GM12878 (cell line): ENCODE measurements at regions not wholly inside any gene's neighbourhood (a gene's known extent, or its start where the extent isn't known, plus 50 kb on each side); places are given as distances from the start of the nearest gene placed in this dataset.

Experiments used
- ATAC-seq: fragments of 200-7000 bp; cut with Tn5 transposase; 3 replicates; pipeline ENCODE4 v1.9.1; 2020; ENCODE audit warnings: mild to moderate bottlenecking, moderate library complexity
- BruUV-seq: library from RNA; stranded (reverse); fragments of 400-500 nt; replicated peaks from 2 replicates; lab custom pipeline; 2021; lab: Mats Ljungman, UMichigan
- CTCF ChIA-PET: fragments of 300-600 bp; sonication (Branson Sonifier 250); formaldehyde crosslinking; extraction: SDS; loops from one replicate; lab custom pipeline; 2021; ENCODE audit warnings: inconsistent platforms; lab: Yijun Ruan, JAX
- POLR2A ChIA-PET: fragments of 350-600 bp; formaldehyde crosslinking; extraction: SDS; loops from one replicate; lab custom pipeline; 2021; ENCODE audit warnings: inconsistent platforms; lab: Charles Lee
- RAD21 ChIA-PET: fragments of 300-600 bp; sonication (Branson Sonifier 250); formaldehyde crosslinking; loops from one replicate; lab custom pipeline; 2023; ENCODE audit warnings: antibody characterized with exemption; ENCODE audit not compliant: unreplicated experiment; lab: Charles Lee
- SMC1A ChIA-PET: fragments of 300-600 bp; sonication (Branson Sonifier 250); formaldehyde crosslinking; loops from one replicate; lab custom pipeline; 2023; ENCODE audit not compliant: unreplicated experiment, uncharacterized antibody; lab: Charles Lee
- DNase-seq: peaks from one replicate; pipeline ENCODE4 v3.0.0-alpha.2; 2011; ENCODE audit warnings: low read depth, low spot score
- FAIRE-seq: peaks from 3 replicates; lab custom pipeline; 2011; peaks lifted over from hg19 to GRCh38; lab: Jason Lieb, UNC
- H2AFZ ChIP-seq: 2 replicates; pipeline ENCODE4 v1.6.0; 2011; ENCODE audit warnings: low read depth, low read length, control low read depth; ENCODE audit not compliant: control insufficient read depth
- H3K27ac ChIP-seq: 2 replicates; pipeline ENCODE4 v1.5.1; 2011; ENCODE audit warnings: control low read depth; ENCODE audit not compliant: control insufficient read depth, insufficient read depth
- H3K27me3 ChIP-seq, 2 experiments: replicated peaks in 1 of 2; 2 replicates each; pipeline versions ENCODE4 v1.6.0 to v1.6.1; 2011; ENCODE audit warnings: low read length in 1 of 2; ENCODE audit not compliant: control insufficient read depth in 2 of 2, insufficient read depth in 2 of 2
- H3K36me3 ChIP-seq, 2 experiments: 2 replicates each; pipeline ENCODE4 v1.5.1; 2011; ENCODE audit warnings: low read length in 1 of 2; ENCODE audit not compliant: control insufficient read depth in 2 of 2, insufficient read depth in 2 of 2
- H3K4me1 ChIP-seq: 2 replicates; pipeline ENCODE4 v1.6.1; 2011; ENCODE audit warnings: mild to moderate bottlenecking, low read length, moderate library complexity, mixed read lengths; ENCODE audit not compliant: control insufficient read depth, insufficient read depth
- H3K4me2 ChIP-seq: 2 replicates; pipeline ENCODE4 v1.6.0; 2011; ENCODE audit warnings: control low read depth; ENCODE audit not compliant: control insufficient read depth, insufficient read depth
- H3K4me3 ChIP-seq: fragments of 200-600 bp; sonication (generic); 2 replicates; pipeline ENCODE4 v1.5.1; 2016
- H3K79me2 ChIP-seq: 2 replicates; pipeline ENCODE4 v1.6.0; 2011; ENCODE audit warnings: low read length; ENCODE audit not compliant: control insufficient read depth, insufficient read depth
- H3K9ac ChIP-seq: 2 replicates; pipeline ENCODE4 v1.8.0; 2011; ENCODE audit warnings: low read length, control low read depth, mixed read lengths; ENCODE audit not compliant: control insufficient read depth, insufficient read depth
- H3K9me3 ChIP-seq: replicated peaks from 3 replicates; pipeline ENCODE4 v1.5.1; 2011; ENCODE audit warnings: mild to moderate bottlenecking, low read length; ENCODE audit not compliant: control insufficient read depth, insufficient read depth
- H4K20me1 ChIP-seq: 2 replicates; pipeline ENCODE4 v1.6.0; 2011; ENCODE audit not compliant: control insufficient read depth, insufficient read depth
- CBFB ChIP-seq: IDR thresholded peaks from 2 replicates; pipeline ENCODE4 v1.6.1; 2016; ENCODE audit warnings: antibody characterized with exemption, low read depth
- E4F1 ChIP-seq: fragments of 450-650 bp; IDR thresholded peaks from 2 replicates; pipeline ENCODE4 v1.6.1; 2018; ENCODE audit warnings: borderline replicate concordance, mild to moderate bottlenecking; ENCODE audit not compliant: partially characterized antibody
- ESRRA ChIP-seq: IDR thresholded peaks from 2 replicates; pipeline ENCODE4 v1.6.1; 2012; ENCODE audit warnings: mild to moderate bottlenecking, low read length, improper control_type of control experiment
- HDAC6 ChIP-seq: fragments of 200-600 bp; sonication (generic); IDR thresholded peaks from one replicate; pipeline ENCODE4 v1.8.0; 2017; ENCODE audit warnings: antibody characterized with exemption; ENCODE audit not compliant: unreplicated experiment
- HSF1 ChIP-seq: fragments of 150-350 bp; IDR thresholded peaks from 2 replicates; pipeline ENCODE4 v1.6.1; 2014; ENCODE audit warnings: mild to moderate bottlenecking, low read depth, low read length
- NFXL1 ChIP-seq: fragments of 450-650 bp; IDR thresholded peaks from 2 replicates; pipeline ENCODE4 v1.6.1; 2017; ENCODE audit warnings: antibody characterized with exemption, mild to moderate bottlenecking, borderline replicate concordance
- SMARCA5 ChIP-seq: fragments of 450-650 bp; IDR thresholded peaks from 2 replicates; pipeline ENCODE4 v1.6.1; 2017; ENCODE audit warnings: mild to moderate bottlenecking
- TAF1 ChIP-seq: IDR thresholded peaks from 2 replicates; pipeline ENCODE4 v1.6.1; 2011; ENCODE audit warnings: mild to moderate bottlenecking, low read depth, low read length, borderline replicate concordance
- ZBED1 ChIP-seq: IDR thresholded peaks from 2 replicates; pipeline ENCODE4 v1.6.1; 2016; ENCODE audit warnings: borderline replicate concordance
- ZNF384 ChIP-seq: IDR thresholded peaks from 2 replicates; pipeline ENCODE4 v1.6.1; 2012; ENCODE audit warnings: low read depth, mild to moderate bottlenecking, low read length, improper control_type of control experiment, borderline replicate concordance
- ZNF622 ChIP-seq: fragments of 450-650 bp; IDR thresholded peaks from 2 replicates; pipeline ENCODE4 v1.6.1; 2017; ENCODE audit warnings: mild to moderate bottlenecking, inconsistent platforms
- in situ Hi-C: fragments of 300-500 bp; cut with MboI; formaldehyde crosslinking; loops from 9 replicates; pipeline ENCODE4 v1.14.3; 2018; ENCODE audit warnings: mixed read lengths
- intact Hi-C: fragments of 100-400 bp; cut with micrococcal nuclease; formaldehyde crosslinking; loops from one replicate; pipeline ENCODE4 v1.14.2; 2022; ENCODE audit not compliant: unreplicated experiment
- TF ChIP-seq, protein P1 (sequence below): IDR thresholded peaks from 2 replicates; pipeline ENCODE4 v1.6.1; 2011; ENCODE audit warnings: low read depth, mild to moderate bottlenecking, low read length, moderate library complexity, borderline replicate concordance; ENCODE audit errors: extremely low read depth

GRCh38 chr18:25445430-25445829, 93.5 kb upstream of the ZNF521 start (continued):
- TF ChIP-seq, protein P1, sequence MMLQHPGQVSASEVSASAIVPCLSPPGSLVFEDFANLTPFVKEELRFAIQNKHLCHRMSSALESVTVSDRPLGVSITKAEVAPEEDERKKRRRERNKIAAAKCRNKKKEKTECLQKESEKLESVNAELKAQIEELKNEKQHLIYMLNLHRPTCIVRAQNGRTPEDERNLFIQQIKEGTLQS = no peak
- no peak for TF ChIP-seq ZNF622
- no peak for TF ChIP-seq SMARCA5
- no peak for TF ChIP-seq NFXL1
- no peak for TF ChIP-seq CBFB
- no peak for TF ChIP-seq ESRRA

DNA sequence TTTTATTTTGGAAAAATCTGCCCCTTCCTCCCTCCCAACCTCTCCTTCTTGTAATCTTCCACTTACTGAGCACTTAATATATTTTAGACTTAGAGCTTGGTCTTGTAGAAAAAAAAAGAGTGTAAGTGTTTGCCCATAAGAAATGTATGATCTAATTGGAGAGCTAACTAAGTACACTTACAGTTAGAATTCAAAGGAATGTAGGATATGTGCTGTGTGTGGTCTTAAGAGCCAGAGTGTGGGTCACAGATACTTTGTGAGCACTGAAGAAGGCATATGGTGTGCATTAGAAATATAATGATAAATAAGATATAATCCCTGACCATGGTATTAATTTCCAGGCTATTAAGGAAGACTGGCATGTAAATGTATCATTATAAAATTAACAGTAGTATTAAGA, 91.8 kb upstream of the ZNF521 start:
- no peaks in the 10 kb centered on the region for H3K27me3 ChIP-seq
- no TSS peak for BruUV-seq
- in situ Hi-C loops = no loop called here
- no peak for FAIRE-seq
- H3K4me1 ChIP-seq = no peaks in the 10 kb centered on the region
- no peak for TF ChIP-seq ZNF384
- no peak for TF ChIP-seq HDAC6
- TF ChIP-seq ZBED1 = no peak
- no peak for TF ChIP-seq TAF1
- TF ChIP-seq HSF1 = no peak
- TF ChIP-seq E4F1 = no peak
- no peak overlapping the region for H2AFZ ChIP-seq
- RAD21 ChIA-PET = no interaction called here
- H3K79me2 ChIP-seq = no peaks in the 10 kb centered on the region
- no peak overlapping the region for H3K27ac ChIP-seq
- POLR2A ChIA-PET = no interaction called here
- no peaks in the 10 kb centered on the region for H4K20me1 ChIP-seq
- H3K36me3 ChIP-seq = no peaks in the 10 kb centered on the region
- SMC1A ChIA-PET = no interaction called here
- H3K9me3 ChIP-seq = no peaks in the 10 kb centered on the region
- no peak for DNase-seq
- no peak overlapping the region for H3K9ac ChIP-seq
- H3K4me3 ChIP-seq = no peak overlapping the region
- ATAC-seq = no peak
- intact Hi-C loops = no loop called here
- no peak overlapping the region for H3K4me2 ChIP-seq
- CTCF ChIA-PET = no interaction called here
